ENCODE measurements at regions not wholly inside any gene's neighbourhood (a gene's known extent, or its start where the extent isn't known, plus 50 kb on each side); places are given as distances from the start of the nearest gene placed in this dataset.

- no peak for TF ChIP-seq CTCF (IDR thresholded peaks at IDR 0.05; ENCODE audit: low read length)
- TF ChIP-seq EZH2 (IDR thresholded peaks at IDR 0.05; ENCODE audit: borderline replicate concordance, low read length) = no peak
Observed at GRCh38 chr16:72711823-72712222, 336.1 kb downstream of the ZFHX3 start.

Measured in OCI-LY1 (cell line).